H1 (cell line): ENCODE measurements at regions not wholly inside any gene's neighbourhood (a gene's known extent, or its start where the extent isn't known, plus 50 kb on each side); places are given as distances from the start of the nearest gene placed in this dataset.

Experiments
- CTCF ChIA-PET: fragments of 300-600 bp; sonication (Branson Sonifier 250); formaldehyde crosslinking; loops from one replicate; lab custom pipeline; 2021; ENCODE audit not compliant: partially characterized antibody; lab: Charles Lee
- POLR2A ChIA-PET: fragments of 300-600 bp; sonication (Branson Sonifier 250); formaldehyde crosslinking; loops from one replicate; lab custom pipeline; 2021; ENCODE audit warnings: inconsistent platforms; ENCODE audit not compliant: partially characterized antibody; lab: Charles Lee
- DNase-seq, 2 experiments: peaks; one replicate each; pipeline versions ENCODE4 v3.0.0 to v3.0.0-alpha.2; 2010 to 2022; ENCODE audit warnings: low spot score in 2 of 2, low read depth in 1 of 2, mixed read lengths in 1 of 2
- FAIRE-seq: peaks from 2 replicates; lab custom pipeline; 2011; peaks lifted over from hg19 to GRCh38; lab: Jason Lieb, UNC
- H2AFZ ChIP-seq: 2 replicates; pipeline ENCODE4 v1.8.1; 2012; ENCODE audit warnings: low read length, inconsistent platforms
- H2AK5ac ChIP-seq: 2 replicates; pipeline ENCODE4 v1.6.1; 2013; ENCODE audit warnings: low read depth, low read length
- H2BK120ac ChIP-seq: replicated peaks from 2 replicates; pipeline ENCODE3; 2013; ENCODE audit warnings: low read depth, low read length, inconsistent platforms
- H2BK12ac ChIP-seq: 2 replicates; pipeline ENCODE4 v1.6.1; 2013; ENCODE audit warnings: low read depth, low read length
- H2BK15ac ChIP-seq: 2 replicates; pipeline ENCODE4 v1.6.1; 2013; ENCODE audit warnings: low read length
- H2BK20ac ChIP-seq: 2 replicates; pipeline ENCODE4 v1.6.1; 2013; ENCODE audit warnings: low read length
- H2BK5ac ChIP-seq: 2 replicates; pipeline ENCODE4 v1.6.1; 2013; ENCODE audit warnings: low read depth, low read length
- H3K14ac ChIP-seq: 2 replicates; pipeline ENCODE4 v1.6.1; 2013; ENCODE audit warnings: inconsistent platforms; ENCODE audit not compliant: insufficient read length
- H3K18ac ChIP-seq: 2 replicates; pipeline ENCODE4 v1.6.1; 2013; ENCODE audit warnings: low read length; ENCODE audit errors: extremely low read depth
- H3K23ac ChIP-seq: 2 replicates; pipeline ENCODE4 v1.6.1; 2013; ENCODE audit warnings: inconsistent platforms; ENCODE audit not compliant: insufficient read length
- H3K23me2 ChIP-seq: 2 replicates; pipeline ENCODE4 v1.6.1; 2013; ENCODE audit warnings: low read depth, low read length
- H3K27ac ChIP-seq: 2 replicates; pipeline ENCODE4 v1.6.1; 2011; ENCODE audit warnings: low read depth, low read length, inconsistent platforms
- H3K27me3 ChIP-seq, 4 experiments: replicated peaks in 1 of 4; 1 replicate in 1 of 4; 2 replicates in 3 of 4; pipeline versions ENCODE4 v1.6.1 to v1.8.1; 2011 to 2013; ENCODE audit warnings: low read length in 3 of 4, mild to moderate bottlenecking in 3 of 4, inconsistent platforms in 2 of 4, mixed read lengths in 2 of 4, moderate library complexity in 1 of 4; ENCODE audit not compliant: control insufficient read depth in 3 of 4, insufficient read depth in 3 of 4; ENCODE audit errors: extremely low read depth in 1 of 4
- H3K36me3 ChIP-seq, 4 experiments: 2 replicates each; pipeline versions ENCODE4 v1.6.1 to v1.8.1; 2011 to 2013; ENCODE audit warnings: mild to moderate bottlenecking in 4 of 4, low read length in 3 of 4, moderate library complexity in 2 of 4, control low read depth in 1 of 4, inconsistent platforms in 1 of 4; ENCODE audit not compliant: insufficient read depth in 4 of 4, control insufficient read depth in 2 of 4
- H3K4ac ChIP-seq: replicated peaks from 2 replicates; pipeline ENCODE3; 2013; ENCODE audit warnings: low read length, low read depth, mixed read lengths, inconsistent platforms; ENCODE audit not compliant: insufficient read length
- H3K4me1 ChIP-seq, 4 experiments: replicated peaks in 1 of 4; 1 replicate in 1 of 4; 2 replicates in 3 of 4; pipeline versions ENCODE4 v1.6.1 to v1.8.1; 2011 to 2013; ENCODE audit warnings: low read length in 3 of 4, inconsistent platforms in 2 of 4, mixed read lengths in 1 of 4; ENCODE audit not compliant: insufficient read depth in 4 of 4, control insufficient read depth in 3 of 4
- H3K4me2 ChIP-seq, 2 experiments: 2 replicates each; pipeline versions ENCODE4 v1.6.1 to v1.8.1; 2011 to 2013; ENCODE audit warnings: low read depth in 2 of 2, low read length in 2 of 2, control low read depth in 1 of 2, inconsistent platforms in 1 of 2, mild to moderate bottlenecking in 1 of 2; ENCODE audit not compliant: insufficient read depth in 1 of 2
- H3K4me3 ChIP-seq, 4 experiments: fragments of 200-600, 300-600 bp in 1 of 4; sonication (generic), shearing (Covaris generic), sonication (Bioruptor Twin) in 1 of 4; 2 replicates each; pipeline versions ENCODE4 v1.5.1 to v1.8.1; 2011 to 2016; ENCODE audit warnings: low read length in 4 of 4, low read depth in 3 of 4, control low read depth in 2 of 4, inconsistent platforms in 2 of 4, mild to moderate bottlenecking in 2 of 4, mixed read lengths in 1 of 4, moderate library complexity in 1 of 4; ENCODE audit not compliant: insufficient read depth in 2 of 4; ENCODE audit errors: extremely low read depth in 1 of 4
- H3K56ac ChIP-seq: replicated peaks from 2 replicates; pipeline ENCODE3; 2013; ENCODE audit warnings: low read depth, mild to moderate bottlenecking, mixed read lengths, low read length, inconsistent platforms; ENCODE audit not compliant: insufficient read length
- H3K79me1 ChIP-seq: 2 replicates; pipeline ENCODE4 v1.6.1; 2013; ENCODE audit warnings: low read depth, low read length, control low read depth
- H3K79me2 ChIP-seq, 2 experiments: 2 replicates each; pipeline versions ENCODE4 v1.6.1 to v1.8.1; 2012 to 2013; ENCODE audit warnings: low read length in 2 of 2, mild to moderate bottlenecking in 2 of 2, inconsistent platforms in 1 of 2; ENCODE audit not compliant: insufficient read depth in 2 of 2, control insufficient read depth in 1 of 2
- H3K9ac ChIP-seq, 4 experiments: replicated peaks in 1 of 4; 1 replicate in 1 of 4; 2 replicates in 3 of 4; pipeline versions ENCODE4 v1.6.1 to v1.8.1; 2011 to 2013; ENCODE audit warnings: low read depth in 3 of 4, low read length in 3 of 4, control low read depth in 2 of 4, mild to moderate bottlenecking in 2 of 4, moderate library complexity in 2 of 4, inconsistent platforms in 1 of 4; ENCODE audit errors: extremely low read depth in 1 of 4
- H3K9me3 ChIP-seq, 2 experiments: 2 replicates each; pipeline versions ENCODE4 v1.6.1 to v1.8.1; 2012 to 2013; ENCODE audit warnings: mild to moderate bottlenecking in 2 of 2, moderate library complexity in 2 of 2, control low read depth in 1 of 2, inconsistent platforms in 1 of 2, low read depth in 1 of 2, low read length in 1 of 2, mixed read lengths in 1 of 2; ENCODE audit not compliant: insufficient read depth in 2 of 2
- H4K20me1 ChIP-seq, 2 experiments: replicated peaks in 1 of 2; 2 replicates each; pipeline versions ENCODE3 to v1.8.1; 2011 to 2013; ENCODE audit warnings: inconsistent platforms in 2 of 2, low read length in 2 of 2, mild to moderate bottlenecking in 1 of 2; ENCODE audit not compliant: insufficient read depth in 2 of 2, control insufficient read depth in 1 of 2
- H4K5ac ChIP-seq: 2 replicates; pipeline ENCODE4 v1.6.1; 2013; ENCODE audit warnings: low read length, low read depth, mixed read lengths, inconsistent platforms; ENCODE audit not compliant: insufficient read length
- H4K8ac ChIP-seq: 2 replicates; pipeline ENCODE4 v1.8.0; 2013; ENCODE audit warnings: mild to moderate bottlenecking, moderate library complexity, low read length, inconsistent platforms; ENCODE audit not compliant: insufficient read depth; ENCODE audit errors: extremely low read depth
- H4K91ac ChIP-seq: replicated peaks from 2 replicates; pipeline ENCODE3; 2013; ENCODE audit warnings: low read length, mixed read lengths, inconsistent platforms; ENCODE audit not compliant: insufficient read length
- EP300 ChIP-seq, 2 experiments: IDR thresholded peaks; 1 replicate in 1 of 2; 2 replicates in 1 of 2; pipeline ENCODE4 v1.6.1; 2011 to 2012; ENCODE audit warnings: low read depth in 2 of 2, low read length in 2 of 2, mild to moderate bottlenecking in 2 of 2, borderline replicate concordance in 1 of 2, inconsistent platforms in 1 of 2, moderate library complexity in 1 of 2
- WGBS, 2 experiments: shearing (Covaris generic) in 1 of 2; methylation state at CpG; one replicate each; pipeline versions ENCODE4 v1.1.6 to v1.1.7; 2013 to 2015; ENCODE audit warnings: low lambda C conversion rate in 2 of 2, mixed read lengths in 2 of 2, inconsistent platforms in 1 of 2, low coverage in 1 of 2, missing lambda C conversion rate in 1 of 2; ENCODE audit not compliant: insufficient replicate concordance in 2 of 2, insufficient coverage in 1 of 2, insufficient read length in 1 of 2; ENCODE audit errors: extremely low coverage in 1 of 2, missing lambda C conversion rate in 1 of 2; 5-methylcytosine and 5-hydroxymethylcytosine counted together

DNA sequence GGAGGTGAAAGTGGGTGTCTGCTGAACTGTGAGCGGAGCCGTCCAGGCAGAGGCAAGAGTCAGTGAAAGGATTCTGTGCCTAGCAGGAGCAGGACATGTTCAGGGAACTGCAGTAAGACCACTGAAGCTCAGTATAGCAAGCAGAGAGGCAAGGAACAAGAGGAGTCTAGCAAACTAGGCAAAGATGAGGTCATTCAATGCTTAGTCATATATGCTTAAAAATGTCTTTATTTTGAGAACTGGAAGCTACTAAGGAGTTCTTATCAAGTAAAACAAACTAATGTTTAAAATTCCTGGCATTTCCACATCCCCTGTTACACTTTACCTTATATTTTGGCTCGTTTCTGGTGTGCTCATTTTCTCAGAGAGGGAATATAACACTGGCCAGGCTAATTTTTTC, 913.4 kb downstream of the CBLN2 start:
- Histone ChIP-seq H3K4me3 (no peak overlapping the region), H3K23me2 (peaks cover 5% of the 10 kb centered on the region; the same call in 1 of the 2 replicates), H2BK120ac (no peak overlapping the region), H3K4me1 (no peaks in the 10 kb centered on the region), H3K36me3 (no peaks in the 10 kb centered on the region), H3K14ac (no peak overlapping the region), H4K91ac (no peak overlapping the region), H4K5ac (no peak overlapping the region), H3K79me2 (no peaks in the 10 kb centered on the region), H3K9me3 (peaks cover 42 to 60% of the 10 kb centered on the region in 2 experiments), H2BK20ac (no peak overlapping the region), H3K23ac (no peak overlapping the region), H2AFZ (no peak overlapping the region), H4K8ac (no peak overlapping the region), H3K27ac (no peak overlapping the region), H3K4ac (no peak overlapping the region), H2BK15ac (no peak overlapping the region), H2AK5ac (no peak overlapping the region), H2BK12ac (no peak overlapping the region), H3K9ac (no peak overlapping the region), H3K18ac (no peak overlapping the region), H3K56ac (no peak overlapping the region), H3K79me1 (no peaks in the 10 kb centered on the region), H3K27me3 (no peaks in the 10 kb centered on the region), H2BK5ac (no peak overlapping the region), H4K20me1 (no peaks in the 10 kb centered on the region), H3K4me2 (no peak overlapping the region)
- CTCF ChIA-PET = no interaction called here
- WGBS, 2 experiments = 78% methylated on average over 3 of the region's 3 CpGs; no CpG with 5 or more reads in 1 of the 2 experiments
- FAIRE-seq (no peak), DNase-seq (no peak)
- POLR2A ChIA-PET = no interaction called here
- TF ChIP-seq EP300 (IDR thresholded peaks at IDR 0.05; ENCODE audit: borderline replicate concordance in 1 of 2, low read depth in 2 of 2, low read length in 2 of 2) = no peak
